OCI-LY3 (cell line): ENCODE measurements at regions not wholly inside any gene's neighbourhood (a gene's known extent, or its start where the extent isn't known, plus 50 kb on each side); places are given as distances from the start of the nearest gene placed in this dataset.

ENCODE experiments used
- EZH2phosphoT487 ChIP-seq: fragments of 200-600 bp; shearing (Covaris generic); IDR thresholded peaks from 2 replicates; pipeline ENCODE4 v1.6.1; 2018; ENCODE audit warnings: antibody characterized with exemption, mixed run types, low read depth
- TF ChIP-seq, protein P1 (sequence below): fragments of 200-600, 300-600 bp; sonication (generic); IDR thresholded peaks from 2 replicates; pipeline ENCODE4 v1.5.1; 2014; ENCODE audit warnings: antibody characterized with exemption, low read length, low read depth

GRCh38 chr4:24285759-24286158, 298.6 kb downstream of the DHX15 start:
- TF ChIP-seq, protein P1, sequence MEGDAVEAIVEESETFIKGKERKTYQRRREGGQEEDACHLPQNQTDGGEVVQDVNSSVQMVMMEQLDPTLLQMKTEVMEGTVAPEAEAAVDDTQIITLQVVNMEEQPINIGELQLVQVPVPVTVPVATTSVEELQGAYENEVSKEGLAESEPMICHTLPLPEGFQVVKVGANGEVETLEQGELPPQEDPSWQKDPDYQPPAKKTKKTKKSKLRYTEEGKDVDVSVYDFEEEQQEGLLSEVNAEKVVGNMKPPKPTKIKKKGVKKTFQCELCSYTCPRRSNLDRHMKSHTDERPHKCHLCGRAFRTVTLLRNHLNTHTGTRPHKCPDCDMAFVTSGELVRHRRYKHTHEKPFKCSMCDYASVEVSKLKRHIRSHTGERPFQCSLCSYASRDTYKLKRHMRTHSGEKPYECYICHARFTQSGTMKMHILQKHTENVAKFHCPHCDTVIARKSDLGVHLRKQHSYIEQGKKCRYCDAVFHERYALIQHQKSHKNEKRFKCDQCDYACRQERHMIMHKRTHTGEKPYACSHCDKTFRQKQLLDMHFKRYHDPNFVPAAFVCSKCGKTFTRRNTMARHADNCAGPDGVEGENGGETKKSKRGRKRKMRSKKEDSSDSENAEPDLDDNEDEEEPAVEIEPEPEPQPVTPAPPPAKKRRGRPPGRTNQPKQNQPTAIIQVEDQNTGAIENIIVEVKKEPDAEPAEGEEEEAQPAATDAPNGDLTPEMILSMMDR = no peak
- no peak for TF ChIP-seq EZH2phosphoT487
